HepG2 (cell line): ENCODE measurements at regions not wholly inside any gene's neighbourhood (a gene's known extent, or its start where the extent isn't known, plus 50 kb on each side); places are given as distances from the start of the nearest gene placed in this dataset.

Experiments
- ATAC-seq: fragments of 200-7000 bp; cut with Tn5 transposase; 3 replicates; pipeline ENCODE4 v1.9.1; 2020; ENCODE audit warnings: mild to moderate bottlenecking, moderate library complexity
- BruUV-seq: library from RNA; stranded (reverse); fragments of 400-500 nt; replicated peaks from 2 replicates; lab custom pipeline; 2021; lab: Mats Ljungman, UMichigan
- CTCF ChIA-PET: fragments of 300-600 bp; formaldehyde crosslinking; extraction: SDS; loops from one replicate; lab custom pipeline; 2021; ENCODE audit warnings: low total read pairs, inconsistent platforms, low intra/inter-chr PET ratio; lab: Yijun Ruan, JAX
- POLR2A ChIA-PET: fragments of 350-600 bp; sonication (Branson Sonifier 250); formaldehyde crosslinking; loops from one replicate; lab custom pipeline; 2020; ENCODE audit warnings: antibody characterized with exemption, inconsistent platforms; lab: Yijun Ruan, JAX
- DNase-seq: peaks from one replicate; pipeline ENCODE4 v3.0.0-alpha.2; 2015; ENCODE audit warnings: low spot score
- FAIRE-seq: peaks from 3 replicates; lab custom pipeline; 2011; peaks lifted over from hg19 to GRCh38; lab: Jason Lieb, UNC
- H2AFZ ChIP-seq: one replicate; pipeline ENCODE4 v1.6.1; 2011; ENCODE audit warnings: low read length, inconsistent platforms
- H3K27ac ChIP-seq: fragments of 300-600 bp; 3 replicates; pipeline ENCODE4 v1.8.0; 2011; ENCODE audit warnings: mixed run types, mild to moderate bottlenecking, mixed read lengths, low read length, inconsistent platforms; ENCODE audit not compliant: insufficient read depth; ENCODE audit errors: extremely low read length
- H3K27me3 ChIP-seq, 2 experiments: fragments of 200-600 bp in 1 of 2; 2 replicates in 1 of 2; 3 replicates in 1 of 2; pipeline versions ENCODE4 v1.6.0 to v1.8.0; 2011; ENCODE audit warnings: low read length in 2 of 2, mild to moderate bottlenecking in 2 of 2, moderate library complexity in 2 of 2, inconsistent platforms in 1 of 2; ENCODE audit not compliant: insufficient read depth in 2 of 2, control insufficient read depth in 1 of 2
- H3K36me3 ChIP-seq, 2 experiments: fragments of 200-600 bp in 1 of 2; replicated peaks in 1 of 2; 2 replicates in 1 of 2; 3 replicates in 1 of 2; pipeline versions ENCODE4 v1.5.1 to v1.8.0; 2011; ENCODE audit warnings: low read length in 2 of 2, inconsistent platforms in 1 of 2; ENCODE audit not compliant: insufficient read depth in 2 of 2, control insufficient read depth in 1 of 2
- H3K4me1 ChIP-seq: 2 replicates; pipeline ENCODE4 v1.5.1; 2012; ENCODE audit warnings: low read length, inconsistent platforms; ENCODE audit not compliant: insufficient read depth
- H3K4me2 ChIP-seq: 2 replicates; pipeline ENCODE4 v1.6.0; 2011; ENCODE audit warnings: low read depth, low read length, inconsistent platforms
- H3K4me3 ChIP-seq, 3 experiments: fragments of 200-600 bp in 1 of 3; sonication (generic), shearing (Covaris generic) in 1 of 3; replicated peaks in 1 of 3; 2 replicates each; pipeline ENCODE4 v1.5.1; 2011 to 2016; ENCODE audit warnings: low read length in 3 of 3, inconsistent platforms in 2 of 3, low read depth in 2 of 3, mild to moderate bottlenecking in 2 of 3, control low read depth in 1 of 3, mixed read lengths in 1 of 3; ENCODE audit not compliant: insufficient read depth in 1 of 3
- H3K79me2 ChIP-seq: one replicate; pipeline ENCODE4 v1.6.1; 2011; ENCODE audit warnings: low read length, inconsistent platforms; ENCODE audit not compliant: insufficient read depth
- H3K9ac ChIP-seq: 2 replicates; pipeline ENCODE4 v1.6.0; 2011; ENCODE audit warnings: mild to moderate bottlenecking, low read depth, low read length, inconsistent platforms; ENCODE audit not compliant: insufficient read depth
- H3K9me3 ChIP-seq: 2 replicates; pipeline ENCODE4 v1.5.1; 2012; ENCODE audit warnings: mild to moderate bottlenecking, low read length
- H4K20me1 ChIP-seq: 2 replicates; pipeline ENCODE4 v1.6.0; 2011; ENCODE audit warnings: inconsistent platforms, mild to moderate bottlenecking, low read length, moderate library complexity; ENCODE audit not compliant: insufficient read depth
- ARID2 ChIP-seq: sonication (generic); formaldehyde crosslinking; IDR thresholded peaks from 2 replicates; pipeline ENCODE4 v1.8.1; 2022; ENCODE audit warnings: mild to moderate bottlenecking, missing genetic modification reagents, borderline replicate concordance
- ATF5 ChIP-seq: sonication (generic); formaldehyde crosslinking; IDR thresholded peaks from 2 replicates; pipeline ENCODE4 v1.4.0; 2020; ENCODE audit warnings: mild to moderate bottlenecking, low read depth, missing genetic modification reagents
- DMAP1 ChIP-seq: IDR thresholded peaks from 2 replicates; pipeline ENCODE4 v1.6.1; 2016
- FLYWCH1 ChIP-seq: sonication (generic); formaldehyde crosslinking; IDR thresholded peaks from 2 replicates; pipeline ENCODE4 v1.8.1; 2023; ENCODE audit warnings: mild to moderate bottlenecking, missing genetic modification reagents
- HBP1 ChIP-seq: IDR thresholded peaks from 2 replicates; pipeline ENCODE4 v1.6.1; 2016; ENCODE audit warnings: low read depth, control low read depth
- HIVEP1 ChIP-seq: sonication (generic); formaldehyde crosslinking; IDR thresholded peaks from 2 replicates; pipeline ENCODE4 v1.4.0; 2020; ENCODE audit warnings: mild to moderate bottlenecking, missing genetic modification reagents
- HNRNPLL ChIP-seq: fragments of 200-400 bp; formaldehyde crosslinking; IDR thresholded peaks from 2 replicates; pipeline ENCODE4 v1.6.1; 2017; ENCODE audit warnings: mild to moderate bottlenecking, low read depth, low read length; ENCODE audit not compliant: poor library complexity, severe bottlenecking
- MXD1 ChIP-seq: sonication (generic); formaldehyde crosslinking; IDR thresholded peaks from 2 replicates; pipeline ENCODE4 v1.4.0; 2020; ENCODE audit warnings: mild to moderate bottlenecking, missing genetic modification reagents
- PAX8 ChIP-seq: sonication (generic); formaldehyde crosslinking; IDR thresholded peaks from 2 replicates; pipeline ENCODE4 v1.8.0; 2022; ENCODE audit warnings: mild to moderate bottlenecking, missing genetic modification reagents, borderline replicate concordance
- PCBP2 ChIP-seq: fragments of 200-400 bp; formaldehyde crosslinking; optimal IDR thresholded peaks from 2 replicates; pipeline ENCODE3; 2018; ENCODE audit warnings: low read length, low read depth; ENCODE audit not compliant: poor library complexity, severe bottlenecking
- SKIL ChIP-seq: sonication (generic); formaldehyde crosslinking; IDR thresholded peaks from 2 replicates; pipeline ENCODE4 v1.8.0; 2022; ENCODE audit warnings: missing genetic modification reagents, mild to moderate bottlenecking, moderate library complexity, borderline replicate concordance
- YEATS2 ChIP-seq: sonication (generic); formaldehyde crosslinking; IDR thresholded peaks from 2 replicates; pipeline ENCODE4 v1.4.0; 2020; ENCODE audit warnings: missing genetic modification reagents, borderline replicate concordance
- YY1 ChIP-seq: IDR thresholded peaks from 2 replicates; pipeline ENCODE4 v1.6.1; 2011; ENCODE audit warnings: low read length, low read depth, moderate library complexity, mild to moderate bottlenecking; ENCODE audit not compliant: insufficient read depth, insufficient replicate concordance
- ZMYM4 ChIP-seq: sonication (generic); formaldehyde crosslinking; IDR thresholded peaks from 2 replicates; pipeline ENCODE4 v1.8.1; 2023; ENCODE audit warnings: mild to moderate bottlenecking, missing genetic modification reagents
- ZNF331 ChIP-seq: sonication (generic); formaldehyde crosslinking; IDR thresholded peaks from 2 replicates; pipeline ENCODE4 v1.4.0; 2020; ENCODE audit warnings: missing genetic modification reagents
- ZNF337 ChIP-seq: sonication (generic); formaldehyde crosslinking; IDR thresholded peaks from 2 replicates; pipeline ENCODE4 v1.5.1; 2020; ENCODE audit warnings: missing genetic modification reagents, low read depth, mild to moderate bottlenecking, borderline replicate concordance
- ZNF510 ChIP-seq: sonication (generic); formaldehyde crosslinking; IDR thresholded peaks from 2 replicates; pipeline ENCODE4 v1.4.0; 2020; ENCODE audit warnings: low read depth, mild to moderate bottlenecking, missing genetic modification reagents
- ZNF589 ChIP-seq: sonication (generic); formaldehyde crosslinking; conservative IDR thresholded peaks from 2 replicates; pipeline ENCODE4 v1.8.0; 2022; ENCODE audit warnings: mild to moderate bottlenecking, moderate library complexity, missing genetic modification reagents
- in situ Hi-C: cut with HindIII; loops from 2 replicates; pipeline ENCODE4 v1.10.0; 2017; ENCODE audit warnings: low pct_unique_long_range_greater_than_20kb; ENCODE audit not compliant: extremely low pct_ligation_motif_present
- intact Hi-C: fragments of 100-400 bp; cut with micrococcal nuclease; formaldehyde crosslinking; loops from one replicate; pipeline ENCODE4 v1.10.0; 2022; ENCODE audit not compliant: unreplicated experiment

GRCh38 chr7:131028295-131028694 lies 294.3 kb upstream of the KLF14 start (continued):
- TF ChIP-seq HNRNPLL (no peak), YY1 (no peak), SKIL (no peak), DMAP1 (no peak), FLYWCH1 (CRISPR knock-in tag) (no peak), MXD1 (CRISPR knock-in tag) (no peak), YEATS2 (CRISPR knock-in tag) (no peak)

GRCh38 chr7:131029002-131029401 lies 295.0 kb upstream of the KLF14 start:
- Histone ChIP-seq H3K4me2 (no peak overlapping the region), H3K36me3 (peaks cover 0 to 14% of the 10 kb centered on the region in 2 experiments; a peak in 1 of 5 replicates), H3K9ac (no peak overlapping the region), H4K20me1 (peaks cover 33% of the 10 kb centered on the region; the same call in 1 of the 2 replicates), H3K4me3 (no peak overlapping the region), H3K27me3 (no peaks in the 10 kb centered on the region), H3K4me1 (no peaks in the 10 kb centered on the region), H2AFZ (no peak overlapping the region), H3K27ac (no peak overlapping the region), H3K9me3 (no peaks in the 10 kb centered on the region), H3K79me2 (peaks cover 24% of the 10 kb centered on the region)
- DNase-seq (no peak), ATAC-seq (no peak), FAIRE-seq (no peak)
- in situ Hi-C loops = no loop called here
- TF ChIP-seq ARID2 (CRISPR knock-in tag) (no peak), HBP1 (no peak), PAX8 (CRISPR knock-in tag) (no peak), ZNF337 (CRISPR knock-in tag) (no peak), ZNF589 (CRISPR knock-in tag) (no peak), ZNF331 (no peak), PCBP2 (no peak), ZMYM4 (CRISPR knock-in tag) (no peak), ZNF510 (CRISPR knock-in tag) (no peak), ATF5 (CRISPR knock-in tag) (no peak), HIVEP1 (CRISPR knock-in tag) (no peak)
- POLR2A ChIA-PET = no interaction called here
- intact Hi-C loops = no loop called here
- no TSS peak for BruUV-seq
- CTCF ChIA-PET = no interaction called here
